ENCODE measurements at regions not wholly inside any gene's neighbourhood (a gene's known extent, or its start where the extent isn't known, plus 50 kb on each side); places are given as distances from the start of the nearest gene placed in this dataset.

DNA sequence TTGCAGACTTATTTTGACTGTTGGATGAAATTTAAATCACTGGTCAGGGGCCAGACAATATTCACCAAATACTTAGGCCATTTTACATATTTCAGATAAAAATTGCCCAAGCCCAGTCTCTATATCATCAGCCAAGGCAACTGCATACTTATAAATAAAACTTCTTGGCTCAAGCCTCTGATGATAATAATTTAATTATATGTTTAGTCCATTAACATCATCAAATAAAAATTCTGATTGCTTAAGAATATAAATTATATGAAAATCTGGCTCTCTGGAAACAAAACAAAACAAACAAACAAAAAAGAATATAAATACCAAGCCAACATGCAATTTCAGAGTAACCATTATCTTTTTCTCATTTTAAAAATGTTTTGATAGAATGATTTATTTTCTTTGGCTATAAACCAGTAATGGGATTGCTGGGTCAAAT, 165.2 kb downstream of the BTG1 start:
- TF ChIP-seq, protein P1, sequence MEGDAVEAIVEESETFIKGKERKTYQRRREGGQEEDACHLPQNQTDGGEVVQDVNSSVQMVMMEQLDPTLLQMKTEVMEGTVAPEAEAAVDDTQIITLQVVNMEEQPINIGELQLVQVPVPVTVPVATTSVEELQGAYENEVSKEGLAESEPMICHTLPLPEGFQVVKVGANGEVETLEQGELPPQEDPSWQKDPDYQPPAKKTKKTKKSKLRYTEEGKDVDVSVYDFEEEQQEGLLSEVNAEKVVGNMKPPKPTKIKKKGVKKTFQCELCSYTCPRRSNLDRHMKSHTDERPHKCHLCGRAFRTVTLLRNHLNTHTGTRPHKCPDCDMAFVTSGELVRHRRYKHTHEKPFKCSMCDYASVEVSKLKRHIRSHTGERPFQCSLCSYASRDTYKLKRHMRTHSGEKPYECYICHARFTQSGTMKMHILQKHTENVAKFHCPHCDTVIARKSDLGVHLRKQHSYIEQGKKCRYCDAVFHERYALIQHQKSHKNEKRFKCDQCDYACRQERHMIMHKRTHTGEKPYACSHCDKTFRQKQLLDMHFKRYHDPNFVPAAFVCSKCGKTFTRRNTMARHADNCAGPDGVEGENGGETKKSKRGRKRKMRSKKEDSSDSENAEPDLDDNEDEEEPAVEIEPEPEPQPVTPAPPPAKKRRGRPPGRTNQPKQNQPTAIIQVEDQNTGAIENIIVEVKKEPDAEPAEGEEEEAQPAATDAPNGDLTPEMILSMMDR (IDR thresholded peaks at IDR 0.05): no peak
- no peak for TF ChIP-seq POLR2A (IDR thresholded peaks at IDR 0.05)
- no peak for TF ChIP-seq POLR2AphosphoS5 (IDR thresholded peaks at IDR 0.05)
